ENCODE measurements at regions not wholly inside any gene's neighbourhood (a gene's known extent, or its start where the extent isn't known, plus 50 kb on each side); places are given as distances from the start of the nearest gene placed in this dataset.

DNA sequence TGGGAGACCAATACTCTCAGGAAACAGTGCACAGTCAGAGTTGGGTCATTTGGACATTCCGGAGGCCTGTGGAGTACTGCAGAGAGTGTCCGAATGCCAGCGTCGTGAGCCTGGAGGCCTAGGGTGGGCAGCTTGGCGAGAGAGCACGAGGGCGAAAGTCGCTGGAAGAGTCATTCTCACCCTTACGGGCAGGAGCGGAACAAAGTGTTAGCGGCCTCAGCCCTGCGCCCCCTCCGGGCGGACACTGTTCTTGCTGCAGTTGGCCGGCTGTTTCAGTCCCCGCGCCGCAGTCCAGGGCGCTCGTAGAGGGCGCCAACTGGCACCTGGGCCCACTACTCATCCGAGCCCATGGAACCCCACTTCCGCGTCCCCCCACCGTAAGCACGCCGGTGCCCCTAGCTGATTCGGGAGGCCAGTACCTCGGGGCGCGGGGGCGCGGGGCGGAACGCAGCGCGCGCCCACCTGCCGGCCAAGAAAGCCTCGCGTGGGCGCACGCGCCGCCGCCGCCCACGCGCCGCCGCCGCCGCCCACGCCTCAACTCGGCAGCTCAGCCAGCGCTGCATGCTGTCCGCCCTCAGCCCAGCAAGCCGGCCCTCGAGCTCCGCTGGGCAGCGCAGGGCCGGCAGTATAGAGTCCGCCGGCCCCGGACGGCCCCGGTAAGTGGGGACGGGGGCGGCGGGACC lies 99.7 kb upstream of the CCL21 start:
- Histone ChIP-seq H3K4me3 (ENCODE audit: insufficient read depth, low read depth, low read length, poor library complexity, severe bottlenecking) (no peak overlapping the region), H3K36me3 (ENCODE audit: control insufficient read depth, insufficient read depth, low read length) (no peaks in the 10 kb centered on the region), H3K9me3 (ENCODE audit: control insufficient read depth, low read length) (peaks cover 4% of the 10 kb centered on the region), H3K27me3 (replicated peaks; ENCODE audit: control insufficient read depth, insufficient read depth, low read length, poor library complexity, severe bottlenecking) (peaks cover 14% of the 10 kb centered on the region), H3K27ac (ENCODE audit: insufficient read depth, low read length, poor library complexity, severe bottlenecking) (no peak overlapping the region), H3K4me1 (ENCODE audit: control insufficient read depth, insufficient read depth, low read length, poor library complexity, severe bottlenecking) (no peaks in the 10 kb centered on the region)
- no peak for DNase-seq

DNA sequence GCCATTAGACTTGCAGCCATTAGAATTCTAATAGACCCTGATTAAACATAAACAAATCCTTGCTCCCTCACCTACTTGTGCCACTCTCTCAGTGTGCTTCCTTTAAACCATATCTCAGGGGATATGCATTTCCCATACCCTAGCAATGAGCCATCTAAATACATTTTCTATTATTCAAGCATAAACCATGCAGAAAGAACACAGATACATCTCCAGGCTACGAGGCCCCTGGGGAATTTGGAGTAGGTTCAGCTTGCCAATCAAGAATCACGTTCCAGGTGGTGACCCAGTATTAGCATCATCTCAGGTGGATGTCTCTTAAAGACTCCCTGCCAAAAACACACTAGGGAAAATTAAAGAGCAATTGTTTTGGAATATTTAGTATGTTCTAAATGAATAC lies 93.0 kb upstream of the CCL21 start:
- Histone ChIP-seq H3K4me1 (ENCODE audit: control insufficient read depth, insufficient read depth, low read length, poor library complexity, severe bottlenecking) (no peaks in the 10 kb centered on the region), H3K27me3 (replicated peaks; ENCODE audit: control insufficient read depth, insufficient read depth, low read length, poor library complexity, severe bottlenecking) (peaks cover 3% of the 10 kb centered on the region), H3K27ac (ENCODE audit: insufficient read depth, low read length, poor library complexity, severe bottlenecking) (no peak overlapping the region), H3K4me3 (ENCODE audit: insufficient read depth, low read depth, low read length, poor library complexity, severe bottlenecking) (no peak overlapping the region), H3K36me3 (ENCODE audit: control insufficient read depth, insufficient read depth, low read length) (no peaks in the 10 kb centered on the region), H3K9me3 (ENCODE audit: control insufficient read depth, low read length) (peaks cover 4% of the 10 kb centered on the region)
- no peak for DNase-seq

DNA sequence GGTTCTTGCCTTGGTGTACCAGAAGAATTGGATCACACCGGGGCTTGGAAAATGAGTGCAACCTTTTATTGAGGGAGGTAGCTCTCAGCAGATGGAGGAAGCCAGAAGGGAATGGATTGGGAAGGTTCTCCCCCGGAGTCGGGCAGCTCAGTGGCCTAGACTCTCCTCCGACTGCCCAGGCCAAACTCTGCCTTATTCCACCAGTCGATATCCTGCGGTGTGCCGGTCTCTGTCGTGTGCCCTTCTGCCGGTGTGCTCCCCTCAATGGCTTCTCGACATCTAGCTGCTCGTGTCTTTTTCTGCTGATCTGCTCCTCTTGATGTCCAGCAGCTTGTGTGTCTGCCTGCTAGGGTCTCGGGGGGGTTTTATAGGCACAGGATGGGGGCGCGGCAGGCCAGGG lies 87.4 kb upstream of the CCL21 start:
- no peak for DNase-seq
- H3K36me3 ChIP-seq (ENCODE audit: control insufficient read depth, insufficient read depth, low read length), result no peaks in the 10 kb centered on the region
- H3K9me3 ChIP-seq (ENCODE audit: control insufficient read depth, low read length), result no peaks in the 10 kb centered on the region
- H3K27ac ChIP-seq (ENCODE audit: insufficient read depth, low read length, poor library complexity, severe bottlenecking), result no peak overlapping the region
- H3K27me3 ChIP-seq (replicated peaks; ENCODE audit: control insufficient read depth, insufficient read depth, low read length, poor library complexity, severe bottlenecking), result peaks cover 3% of the 10 kb centered on the region
- no peak overlapping the region for H3K4me3 ChIP-seq (ENCODE audit: insufficient read depth, low read depth, low read length, poor library complexity, severe bottlenecking)
- no peaks in the 10 kb centered on the region for H3K4me1 ChIP-seq (ENCODE audit: control insufficient read depth, insufficient read depth, low read length, poor library complexity, severe bottlenecking)

DNA sequence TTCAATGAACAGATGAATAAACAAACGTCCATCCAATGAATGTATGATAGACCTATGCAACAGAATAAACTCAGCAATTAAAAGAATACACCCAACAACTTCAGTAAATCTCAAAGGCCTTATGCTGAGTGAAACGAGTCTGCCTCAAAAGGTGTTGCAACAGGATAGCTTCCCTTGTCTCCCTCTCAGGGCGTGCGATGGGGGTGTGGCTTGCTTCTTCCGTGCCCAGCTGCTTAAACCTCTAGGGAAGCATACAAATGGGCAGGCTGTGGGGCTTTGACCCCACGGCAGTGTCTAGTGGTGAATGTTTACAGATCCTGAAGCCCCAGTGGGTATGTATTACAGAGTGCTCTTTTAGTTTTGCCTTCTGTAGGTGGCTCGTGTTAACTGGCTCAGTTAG lies 87.0 kb upstream of the CCL21 start:
- no peak for DNase-seq
- no peaks in the 10 kb centered on the region for H3K36me3 ChIP-seq (ENCODE audit: control insufficient read depth, insufficient read depth, low read length)
- no peak overlapping the region for H3K4me3 ChIP-seq (ENCODE audit: insufficient read depth, low read depth, low read length, poor library complexity, severe bottlenecking)
- H3K4me1 ChIP-seq (ENCODE audit: control insufficient read depth, insufficient read depth, low read length, poor library complexity, severe bottlenecking), result no peaks in the 10 kb centered on the region
- H3K27ac ChIP-seq (ENCODE audit: insufficient read depth, low read length, poor library complexity, severe bottlenecking), result no peak overlapping the region
- H3K27me3 ChIP-seq (replicated peaks; ENCODE audit: control insufficient read depth, insufficient read depth, low read length, poor library complexity, severe bottlenecking), result peaks cover 3% of the 10 kb centered on the region
- no peaks in the 10 kb centered on the region for H3K9me3 ChIP-seq (ENCODE audit: control insufficient read depth, low read length)

DNA sequence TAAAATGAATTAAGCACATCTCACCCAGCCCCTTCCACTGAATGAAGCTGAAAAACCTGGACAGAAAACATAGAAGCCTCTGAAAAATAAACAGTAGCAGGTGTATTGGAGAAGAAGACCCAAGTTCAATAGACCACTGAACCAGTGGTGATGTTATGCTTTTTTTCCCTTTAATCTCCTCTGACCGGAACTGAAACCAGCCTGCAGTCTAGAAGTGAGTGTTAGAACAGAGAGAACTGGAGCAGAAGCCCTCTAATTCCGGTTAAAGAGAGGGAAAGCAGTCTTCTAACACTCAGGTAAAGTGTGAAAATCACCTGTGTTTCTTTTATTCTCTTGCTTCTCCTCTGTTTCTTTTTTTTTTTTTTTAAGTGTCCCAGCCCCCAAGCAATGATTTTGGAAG lies 83.5 kb upstream of the CCL21 start:
- H3K4me1 ChIP-seq (ENCODE audit: control insufficient read depth, insufficient read depth, low read length, poor library complexity, severe bottlenecking), result no peaks in the 10 kb centered on the region
- no peak overlapping the region for H3K4me3 ChIP-seq (ENCODE audit: insufficient read depth, low read depth, low read length, poor library complexity, severe bottlenecking)
- H3K27me3 ChIP-seq (replicated peaks; ENCODE audit: control insufficient read depth, insufficient read depth, low read length, poor library complexity, severe bottlenecking), result peaks cover 3% of the 10 kb centered on the region
- H3K9me3 ChIP-seq (ENCODE audit: control insufficient read depth, low read length), result no peaks in the 10 kb centered on the region
- no peak overlapping the region for H3K27ac ChIP-seq (ENCODE audit: insufficient read depth, low read length, poor library complexity, severe bottlenecking)
- no peaks in the 10 kb centered on the region for H3K36me3 ChIP-seq (ENCODE audit: control insufficient read depth, insufficient read depth, low read length)
- DNase-seq, result no peak

DNA sequence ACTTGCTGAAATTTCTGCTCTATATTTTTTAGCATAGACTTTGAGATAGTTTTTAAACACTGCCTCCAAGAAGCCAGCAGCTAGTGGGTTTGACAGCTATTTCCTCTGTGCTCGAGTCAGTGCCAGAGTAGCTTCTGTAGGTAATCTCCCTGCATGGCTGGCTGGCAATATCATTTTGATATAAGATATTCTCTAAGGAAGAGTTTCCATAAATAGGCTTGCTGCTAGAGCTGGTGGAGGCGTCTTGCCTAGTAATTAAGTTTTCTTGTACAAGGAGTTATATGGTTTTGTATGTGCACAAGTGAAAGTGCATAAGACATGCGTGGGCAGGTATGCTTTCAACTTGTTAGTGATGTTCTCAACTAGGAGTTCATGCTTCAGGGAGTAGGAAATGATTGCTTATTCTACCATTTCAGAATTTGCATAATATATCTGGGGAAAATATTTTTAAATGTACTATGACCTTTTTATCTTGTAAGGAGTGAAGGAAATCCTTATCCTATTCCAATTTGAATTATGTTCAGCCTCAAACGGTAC lies 74.1 kb upstream of the CCL21 start:
- Histone ChIP-seq H3K9me3 (ENCODE audit: control insufficient read depth, low read length) (no peaks in the 10 kb centered on the region), H3K36me3 (ENCODE audit: control insufficient read depth, insufficient read depth, low read length) (no peaks in the 10 kb centered on the region), H3K27me3 (replicated peaks; ENCODE audit: control insufficient read depth, insufficient read depth, low read length, poor library complexity, severe bottlenecking) (no peaks in the 10 kb centered on the region), H3K27ac (ENCODE audit: insufficient read depth, low read length, poor library complexity, severe bottlenecking) (no peak overlapping the region), H3K4me3 (ENCODE audit: insufficient read depth, low read depth, low read length, poor library complexity, severe bottlenecking) (no peak overlapping the region), H3K4me1 (ENCODE audit: control insufficient read depth, insufficient read depth, low read length, poor library complexity, severe bottlenecking) (no peaks in the 10 kb centered on the region)
- no peak for DNase-seq

DNA sequence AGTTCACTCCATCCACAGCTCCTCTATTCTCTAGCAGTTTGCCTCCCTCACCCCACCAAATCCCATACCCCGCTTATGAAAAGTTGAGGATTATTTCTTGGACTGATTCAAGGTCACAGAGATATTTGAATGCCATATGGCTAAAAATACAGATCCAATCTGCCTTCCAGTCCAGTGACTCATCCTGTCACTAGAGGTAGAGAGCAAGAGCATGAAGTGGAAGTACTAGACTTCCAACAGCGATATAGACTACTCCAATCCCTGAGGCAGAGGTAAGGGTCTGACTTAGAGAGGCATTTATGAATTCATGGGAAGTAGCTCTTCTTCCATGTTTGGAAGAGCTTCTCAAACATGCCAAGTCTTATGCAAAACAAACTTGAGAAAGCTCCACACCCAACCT lies 72.4 kb upstream of the CCL21 start:
- Histone ChIP-seq H3K4me3 (ENCODE audit: insufficient read depth, low read depth, low read length, poor library complexity, severe bottlenecking) (no peak overlapping the region), H3K27me3 (replicated peaks; ENCODE audit: control insufficient read depth, insufficient read depth, low read length, poor library complexity, severe bottlenecking) (no peaks in the 10 kb centered on the region), H3K9me3 (ENCODE audit: control insufficient read depth, low read length) (no peaks in the 10 kb centered on the region), H3K36me3 (ENCODE audit: control insufficient read depth, insufficient read depth, low read length) (no peaks in the 10 kb centered on the region), H3K27ac (ENCODE audit: insufficient read depth, low read length, poor library complexity, severe bottlenecking) (no peak overlapping the region), H3K4me1 (ENCODE audit: control insufficient read depth, insufficient read depth, low read length, poor library complexity, severe bottlenecking) (no peaks in the 10 kb centered on the region)
- no peak for DNase-seq

DNA sequence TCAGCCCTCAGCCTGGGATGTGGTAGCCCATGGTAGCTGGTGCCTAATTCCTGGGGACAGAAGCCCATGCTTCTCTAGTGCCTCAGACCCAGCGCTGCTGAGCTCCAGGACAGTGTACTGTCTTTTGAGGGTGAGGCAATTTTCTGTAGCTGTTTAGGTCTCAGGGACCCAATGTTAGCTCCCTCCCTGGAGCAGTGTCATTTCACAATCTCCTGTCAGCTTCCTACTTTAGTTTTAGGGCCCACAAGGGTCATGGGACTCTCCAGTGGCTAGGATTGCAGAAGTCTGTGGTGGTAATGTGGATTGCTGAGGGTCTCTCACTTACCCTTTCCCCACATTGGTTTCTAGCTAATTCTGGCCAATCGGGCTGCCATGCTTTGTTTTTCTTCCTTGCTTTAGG lies 67.7 kb upstream of the CCL21 start:
- no peak overlapping the region for H3K4me3 ChIP-seq (ENCODE audit: insufficient read depth, low read depth, low read length, poor library complexity, severe bottlenecking)
- no peak overlapping the region for H3K27ac ChIP-seq (ENCODE audit: insufficient read depth, low read length, poor library complexity, severe bottlenecking)
- H3K27me3 ChIP-seq (replicated peaks; ENCODE audit: control insufficient read depth, insufficient read depth, low read length, poor library complexity, severe bottlenecking), result no peaks in the 10 kb centered on the region
- no peaks in the 10 kb centered on the region for H3K36me3 ChIP-seq (ENCODE audit: control insufficient read depth, insufficient read depth, low read length)
- no peaks in the 10 kb centered on the region for H3K9me3 ChIP-seq (ENCODE audit: control insufficient read depth, low read length)
- no peaks in the 10 kb centered on the region for H3K4me1 ChIP-seq (ENCODE audit: control insufficient read depth, insufficient read depth, low read length, poor library complexity, severe bottlenecking)
- DNase-seq, result no peak

DNA sequence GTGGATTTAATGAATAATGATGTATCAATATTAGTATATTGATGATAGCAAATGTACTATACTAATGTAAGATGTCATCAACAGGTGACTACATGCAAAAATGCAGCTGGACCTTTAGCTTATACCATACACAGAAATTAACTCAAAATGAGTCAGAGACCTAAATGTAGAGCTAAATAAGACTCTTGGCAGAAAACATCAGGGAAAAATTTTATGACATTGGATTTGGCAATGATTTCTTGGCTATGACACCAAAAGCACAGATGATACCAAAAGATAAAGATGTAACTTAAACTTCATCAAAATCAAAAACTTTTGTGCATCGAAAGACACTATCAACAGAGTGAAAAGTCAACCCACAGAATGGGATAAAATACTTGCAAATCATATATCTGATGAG lies 64.0 kb upstream of the CCL21 start:
- Histone ChIP-seq H3K27me3 (replicated peaks; ENCODE audit: control insufficient read depth, insufficient read depth, low read length, poor library complexity, severe bottlenecking) (peaks cover 2% of the 10 kb centered on the region), H3K4me3 (ENCODE audit: insufficient read depth, low read depth, low read length, poor library complexity, severe bottlenecking) (no peak overlapping the region), H3K4me1 (ENCODE audit: control insufficient read depth, insufficient read depth, low read length, poor library complexity, severe bottlenecking) (no peaks in the 10 kb centered on the region), H3K36me3 (ENCODE audit: control insufficient read depth, insufficient read depth, low read length) (no peaks in the 10 kb centered on the region), H3K9me3 (ENCODE audit: control insufficient read depth, low read length) (no peaks in the 10 kb centered on the region), H3K27ac (ENCODE audit: insufficient read depth, low read length, poor library complexity, severe bottlenecking) (no peak overlapping the region)
- no peak for DNase-seq

DNA sequence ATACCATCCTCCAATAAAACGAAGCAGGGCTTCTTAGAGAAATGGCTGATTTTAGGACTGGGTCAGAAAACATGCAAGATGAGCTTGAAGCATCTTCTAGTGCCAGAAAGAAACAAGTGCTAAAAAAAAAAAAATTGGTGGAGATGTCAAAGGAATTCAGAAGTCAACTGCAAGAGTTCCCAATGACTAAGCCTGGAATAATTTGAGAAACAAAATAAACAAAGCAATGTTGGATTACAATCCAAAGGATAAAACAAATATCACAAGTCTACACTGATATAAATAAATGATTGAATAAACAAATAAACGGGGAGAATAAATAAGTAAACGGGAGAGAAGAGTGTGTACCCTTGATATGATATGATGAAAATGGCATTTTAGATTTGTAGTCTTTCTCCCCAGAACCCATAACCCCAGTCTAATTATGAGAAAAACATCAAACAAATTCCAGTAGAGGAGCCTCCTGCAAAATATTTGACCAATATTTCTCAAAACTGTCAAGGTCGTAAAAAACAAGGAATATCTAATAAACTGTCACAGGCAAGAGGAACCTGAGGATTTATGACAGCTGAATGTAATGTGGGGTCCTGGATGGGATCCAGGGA lies 63.5 kb upstream of the CCL21 start:
- peaks cover 2% of the 10 kb centered on the region for H3K27me3 ChIP-seq (replicated peaks; ENCODE audit: control insufficient read depth, insufficient read depth, low read length, poor library complexity, severe bottlenecking)
- no peaks in the 10 kb centered on the region for H3K36me3 ChIP-seq (ENCODE audit: control insufficient read depth, insufficient read depth, low read length)
- H3K27ac ChIP-seq (ENCODE audit: insufficient read depth, low read length, poor library complexity, severe bottlenecking), result no peak overlapping the region
- H3K4me1 ChIP-seq (ENCODE audit: control insufficient read depth, insufficient read depth, low read length, poor library complexity, severe bottlenecking), result no peaks in the 10 kb centered on the region
- H3K4me3 ChIP-seq (ENCODE audit: insufficient read depth, low read depth, low read length, poor library complexity, severe bottlenecking), result no peak overlapping the region
- DNase-seq, result no peak
- H3K9me3 ChIP-seq (ENCODE audit: control insufficient read depth, low read length), result no peaks in the 10 kb centered on the region

Measured in effector memory CD4-positive, alpha-beta T cell (primary cell).